ENCODE measurements at regions not wholly inside any gene's neighbourhood (a gene's known extent, or its start where the extent isn't known, plus 50 kb on each side); places are given as distances from the start of the nearest gene placed in this dataset.

- Histone ChIP-seq H3K36me3 (no peaks in the 10 kb centered on the region), H3K4me1 (replicated peaks) (no peaks in the 10 kb centered on the region), H3K27me3 (replicated peaks; ENCODE audit: insufficient read depth) (no peaks in the 10 kb centered on the region), H3K27ac (no peak overlapping the region), H3K4me3 (no peak overlapping the region), H3K9me3 (no peaks in the 10 kb centered on the region)
- 38% methylated on average over 4 of the region's 4 CpGs for WGBS
- intact Hi-C loops (cut with DNase I), result no loop called here
- DNase-seq (ENCODE audit: low spot score), result no peak
- TF ChIP-seq, protein P1, sequence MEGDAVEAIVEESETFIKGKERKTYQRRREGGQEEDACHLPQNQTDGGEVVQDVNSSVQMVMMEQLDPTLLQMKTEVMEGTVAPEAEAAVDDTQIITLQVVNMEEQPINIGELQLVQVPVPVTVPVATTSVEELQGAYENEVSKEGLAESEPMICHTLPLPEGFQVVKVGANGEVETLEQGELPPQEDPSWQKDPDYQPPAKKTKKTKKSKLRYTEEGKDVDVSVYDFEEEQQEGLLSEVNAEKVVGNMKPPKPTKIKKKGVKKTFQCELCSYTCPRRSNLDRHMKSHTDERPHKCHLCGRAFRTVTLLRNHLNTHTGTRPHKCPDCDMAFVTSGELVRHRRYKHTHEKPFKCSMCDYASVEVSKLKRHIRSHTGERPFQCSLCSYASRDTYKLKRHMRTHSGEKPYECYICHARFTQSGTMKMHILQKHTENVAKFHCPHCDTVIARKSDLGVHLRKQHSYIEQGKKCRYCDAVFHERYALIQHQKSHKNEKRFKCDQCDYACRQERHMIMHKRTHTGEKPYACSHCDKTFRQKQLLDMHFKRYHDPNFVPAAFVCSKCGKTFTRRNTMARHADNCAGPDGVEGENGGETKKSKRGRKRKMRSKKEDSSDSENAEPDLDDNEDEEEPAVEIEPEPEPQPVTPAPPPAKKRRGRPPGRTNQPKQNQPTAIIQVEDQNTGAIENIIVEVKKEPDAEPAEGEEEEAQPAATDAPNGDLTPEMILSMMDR (IDR thresholded peaks at IDR 0.05), result no peak
- TF ChIP-seq POLR2A (IDR thresholded peaks at IDR 0.05), result no peak
- no peak for TF ChIP-seq POLR2AphosphoS5 (IDR thresholded peaks at IDR 0.05)
These were observed 127.5 kb upstream of the RMST start for GRCh38 chr12:97335115-97335514.

DNA sequence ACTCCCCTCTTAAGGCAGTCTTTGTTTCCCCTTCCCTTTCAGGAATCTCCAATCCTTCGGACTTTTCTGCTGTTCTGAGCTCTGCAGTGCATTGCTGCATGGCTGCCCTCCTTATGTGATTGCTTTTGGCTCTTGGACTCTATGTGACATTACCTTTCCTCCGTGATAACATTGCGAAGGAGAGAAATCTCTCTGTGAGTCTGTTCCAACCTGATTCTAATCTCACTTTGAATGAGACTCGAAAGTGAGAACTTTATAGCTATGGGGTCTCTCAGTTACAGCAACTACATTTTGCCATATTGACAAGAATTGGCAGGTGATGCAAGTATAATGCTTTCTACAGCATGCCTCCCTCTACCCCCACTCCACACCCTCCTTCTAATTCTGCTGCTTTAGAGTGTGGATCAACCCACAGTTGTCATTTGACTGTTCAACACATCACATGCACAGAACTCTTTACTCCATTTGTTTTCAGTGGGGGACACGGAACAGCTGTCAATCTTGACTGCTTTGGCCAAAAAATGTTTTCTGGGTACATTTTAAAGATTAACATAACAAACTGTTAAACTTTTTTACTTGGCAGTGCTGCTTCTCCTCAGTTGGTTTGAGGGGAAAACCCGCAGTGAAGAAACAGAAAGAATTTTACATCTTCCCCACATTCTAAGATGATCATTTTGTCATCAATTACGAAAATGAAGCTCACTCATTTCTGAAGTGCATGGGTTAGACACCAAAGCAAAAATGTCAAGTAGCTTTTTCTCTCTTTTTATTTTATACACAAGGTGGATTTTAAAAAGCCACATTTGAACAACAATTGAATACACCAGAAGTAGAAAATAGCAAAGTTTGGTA is 125.5 kb upstream of the RMST start:
- WGBS, result 73% methylated on average over 7 of the region's 7 CpGs
- Histone ChIP-seq H3K27ac (no peak overlapping the region), H3K9me3 (no peaks in the 10 kb centered on the region), H3K4me3 (no peak overlapping the region), H3K27me3 (replicated peaks; ENCODE audit: insufficient read depth) (no peaks in the 10 kb centered on the region), H3K4me1 (replicated peaks) (no peaks in the 10 kb centered on the region), H3K36me3 (no peaks in the 10 kb centered on the region)
- TF ChIP-seq, protein P1 (IDR thresholded peaks at IDR 0.05), result no peak
- TF ChIP-seq POLR2AphosphoS5 (IDR thresholded peaks at IDR 0.05), result no peak
- no peak for TF ChIP-seq POLR2A (IDR thresholded peaks at IDR 0.05)
- intact Hi-C loops (cut with DNase I), result no loop called here
- no peak for DNase-seq (ENCODE audit: low spot score)

DNA sequence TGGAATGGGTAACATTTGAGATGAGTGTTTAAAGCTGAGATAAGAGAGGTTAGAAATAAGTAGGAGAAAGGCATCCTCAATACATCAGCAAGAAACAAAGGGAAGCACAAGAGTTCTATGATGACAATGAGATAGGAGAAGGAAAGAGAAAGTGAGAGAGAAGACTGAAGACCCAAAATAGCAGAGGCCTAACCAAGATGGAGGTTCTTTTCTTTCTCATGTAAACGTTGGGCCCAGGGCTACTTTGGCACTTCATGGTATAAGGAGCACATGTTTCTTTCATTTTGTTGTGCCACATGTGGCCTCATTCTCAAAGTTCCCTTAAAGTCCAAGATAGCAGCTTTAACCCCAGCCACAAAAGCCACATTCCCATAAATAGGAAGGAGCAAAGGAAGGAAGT is 120.5 kb upstream of the RMST start:
- WGBS, result 85% methylated on average over 1 of the region's 1 CpG
- no peaks in the 10 kb centered on the region for H3K9me3 ChIP-seq
- no peaks in the 10 kb centered on the region for H3K36me3 ChIP-seq
- DNase-seq (ENCODE audit: low spot score), result no peak
- intact Hi-C loops (cut with DNase I), result no loop called here
- no peak for TF ChIP-seq POLR2AphosphoS5 (IDR thresholded peaks at IDR 0.05)
- TF ChIP-seq, protein P1 (IDR thresholded peaks at IDR 0.05), result no peak
- no peak for TF ChIP-seq POLR2A (IDR thresholded peaks at IDR 0.05)
- no peaks in the 10 kb centered on the region for H3K4me1 ChIP-seq (replicated peaks)
- no peaks in the 10 kb centered on the region for H3K27me3 ChIP-seq (replicated peaks; ENCODE audit: insufficient read depth)
- H3K27ac ChIP-seq, result no peak overlapping the region
- no peak overlapping the region for H3K4me3 ChIP-seq

DNA sequence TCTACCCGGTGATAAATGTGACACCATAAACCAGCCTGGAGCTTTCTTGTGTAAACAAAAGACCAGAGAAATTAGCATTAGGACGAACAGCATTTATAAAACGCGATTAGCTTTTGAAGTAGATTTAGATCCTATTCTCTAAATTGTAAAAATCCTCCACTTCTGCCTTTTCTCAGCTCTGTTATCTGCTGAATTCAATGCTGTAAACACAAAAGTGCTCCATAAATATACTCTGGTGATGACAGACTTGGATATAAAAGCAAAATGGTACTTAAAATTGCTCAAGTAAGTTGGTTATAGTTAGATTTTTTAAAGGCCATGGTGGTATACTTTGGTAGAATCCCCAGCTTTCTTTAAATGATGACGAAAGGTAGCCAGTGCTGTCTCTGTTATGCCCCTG is 114.6 kb upstream of the RMST start:
- Histone ChIP-seq H3K36me3 (no peaks in the 10 kb centered on the region), H3K4me3 (no peak overlapping the region), H3K27ac (no peak overlapping the region), H3K9me3 (no peaks in the 10 kb centered on the region), H3K27me3 (replicated peaks; ENCODE audit: insufficient read depth) (no peaks in the 10 kb centered on the region), H3K4me1 (replicated peaks) (no peaks in the 10 kb centered on the region)
- DNase-seq (ENCODE audit: low spot score), result no peak
- 52% methylated on average over 5 of the region's 5 CpGs for WGBS
- TF ChIP-seq, protein P1 (IDR thresholded peaks at IDR 0.05), result no peak
- TF ChIP-seq POLR2AphosphoS5 (IDR thresholded peaks at IDR 0.05) (no peak), POLR2A (IDR thresholded peaks at IDR 0.05) (no peak)
- intact Hi-C loops (cut with DNase I), result no loop called here

- no peak for TF ChIP-seq POLR2A (IDR thresholded peaks at IDR 0.05)
- no peak for TF ChIP-seq POLR2AphosphoS5 (IDR thresholded peaks at IDR 0.05)
- TF ChIP-seq, protein P1 (IDR thresholded peaks at IDR 0.05), result no peak
These were observed 104.2 kb upstream of the RMST start for GRCh38 chr12:97358361-97358760.

More at GRCh38 chr12:97358361-97358760, 104.2 kb upstream of the RMST start:
- DNase-seq (ENCODE audit: low spot score), result no peak
- 41% methylated on average over 3 of the region's 3 CpGs for WGBS
- Histone ChIP-seq H3K9me3 (no peaks in the 10 kb centered on the region), H3K27me3 (replicated peaks; ENCODE audit: insufficient read depth) (no peaks in the 10 kb centered on the region), H3K36me3 (no peaks in the 10 kb centered on the region), H3K27ac (no peak overlapping the region), H3K4me1 (replicated peaks) (no peaks in the 10 kb centered on the region), H3K4me3 (no peak overlapping the region)
- intact Hi-C loops (cut with DNase I), result no loop called here

Data from prostate gland (tissue), 2 donors.